ENCODE measurements at regions not wholly inside any gene's neighbourhood (a gene's known extent, or its start where the extent isn't known, plus 50 kb on each side); places are given as distances from the start of the nearest gene placed in this dataset.

GRCh38 chr5:167533814-167534795 lies 757.3 kb upstream of the WWC1 start:
- H3K27ac Mint-ChIP-seq, result no peak overlapping the region
- DNase-seq (no peak), ATAC-seq (no peak)
- ChIA-PET CTCF (interaction anchor here (0.6 kb wide), 1 partner anchor 32 kb away, joined by 3 read pairs; no protein-coding TSS in a partner anchor), POLR2A (no interaction called here)
- no peaks in the 10 kb centered on the region for H3K27me3 Mint-ChIP-seq
- no peak overlapping the region for H3K4me3 Mint-ChIP-seq
- intact Hi-C loops (cut with DNase I, micrococcal nuclease), result no loop called here
- H3K36me3 Mint-ChIP-seq (ENCODE audit: low read depth), result no peaks in the 10 kb centered on the region
- peaks cover 4% of the 10 kb centered on the region for H3K9me3 Mint-ChIP-seq (ENCODE audit: low read depth)
- H3K4me1 Mint-ChIP-seq, result no peaks in the 10 kb centered on the region

- CTCF ChIA-PET, result no interaction called here
- intact Hi-C loops (cut with DNase I, micrococcal nuclease), result no loop called here
- no peak overlapping the region for H3K27ac Mint-ChIP-seq
- POLR2A ChIA-PET, result no interaction called here
- H3K9me3 Mint-ChIP-seq (ENCODE audit: low read depth), result peaks cover 7% of the 10 kb centered on the region
- H3K4me1 Mint-ChIP-seq, result no peaks in the 10 kb centered on the region
- H3K27me3 Mint-ChIP-seq, result no peaks in the 10 kb centered on the region
- H3K36me3 Mint-ChIP-seq (ENCODE audit: low read depth), result no peaks in the 10 kb centered on the region
- no peak for ATAC-seq
- H3K4me3 Mint-ChIP-seq, result no peak overlapping the region
- no peak for DNase-seq
Measured at GRCh38 chr5:167539747-167540146, 751.7 kb upstream of the WWC1 start.

- no peak overlapping the region for H3K27ac Mint-ChIP-seq
- DNase-seq, result no peak
- no peak for ATAC-seq
- no peaks in the 10 kb centered on the region for H3K4me1 Mint-ChIP-seq
- ChIA-PET CTCF (no interaction called here), POLR2A (no interaction called here)
- peaks cover 3% of the 10 kb centered on the region for H3K9me3 Mint-ChIP-seq (ENCODE audit: low read depth)
- no peaks in the 10 kb centered on the region for H3K36me3 Mint-ChIP-seq (ENCODE audit: low read depth)
- H3K27me3 Mint-ChIP-seq, result no peaks in the 10 kb centered on the region
- no peak overlapping the region for H3K4me3 Mint-ChIP-seq
- intact Hi-C loops (cut with DNase I, micrococcal nuclease), result no loop called here
Measured at GRCh38 chr5:167546270-167546669, 745.2 kb upstream of the WWC1 start.

- intact Hi-C loops (cut with DNase I, micrococcal nuclease), result no loop called here
- H3K4me3 Mint-ChIP-seq, result no peak overlapping the region
- DNase-seq (no peak), ATAC-seq (no peak)
- ChIA-PET CTCF (no interaction called here), POLR2A (no interaction called here)
- no peaks in the 10 kb centered on the region for H3K4me1 Mint-ChIP-seq
- no peak overlapping the region for H3K27ac Mint-ChIP-seq
- H3K9me3 Mint-ChIP-seq (ENCODE audit: low read depth), result peaks cover 2% of the 10 kb centered on the region
- H3K36me3 Mint-ChIP-seq (ENCODE audit: low read depth), result no peaks in the 10 kb centered on the region
- H3K27me3 Mint-ChIP-seq, result no peaks in the 10 kb centered on the region
Measured at GRCh38 chr5:167552356-167552755, 739.1 kb upstream of the WWC1 start.

GRCh38 chr5:167553511-167553910 lies 737.9 kb upstream of the WWC1 start:
- intact Hi-C loops (cut with DNase I, micrococcal nuclease), result no loop called here
- Mint-ChIP-seq H3K4me1 (no peaks in the 10 kb centered on the region), H3K36me3 (ENCODE audit: low read depth) (no peaks in the 10 kb centered on the region), H3K4me3 (no peak overlapping the region), H3K9me3 (ENCODE audit: low read depth) (peaks cover 2% of the 10 kb centered on the region), H3K27me3 (no peaks in the 10 kb centered on the region), H3K27ac (no peak overlapping the region)
- ATAC-seq (no peak), DNase-seq (no peak)
- POLR2A ChIA-PET, result no interaction called here
- CTCF ChIA-PET, result no interaction called here

- Mint-ChIP-seq H3K4me3 (no peak overlapping the region), H3K36me3 (ENCODE audit: low read depth) (no peaks in the 10 kb centered on the region), H3K27ac (no peak overlapping the region), H3K9me3 (ENCODE audit: low read depth) (peaks cover 3% of the 10 kb centered on the region), H3K4me1 (no peaks in the 10 kb centered on the region), H3K27me3 (no peaks in the 10 kb centered on the region)
- POLR2A ChIA-PET, result no interaction called here
- intact Hi-C loops (cut with DNase I, micrococcal nuclease), result no loop called here
- no peak for ATAC-seq
- no peak for DNase-seq
- CTCF ChIA-PET, result interaction anchor here (0.8 kb wide), 1 partner anchor 747 kb away, joined by 3 read pairs; no protein-coding TSS in a partner anchor
Measured at GRCh38 chr5:167554564-167555290, 736.7 kb upstream of the WWC1 start.

- Mint-ChIP-seq H3K4me1 (no peaks in the 10 kb centered on the region), H3K27ac (no peak overlapping the region), H3K9me3 (ENCODE audit: low read depth) (peaks cover 3% of the 10 kb centered on the region), H3K4me3 (no peak overlapping the region), H3K36me3 (ENCODE audit: low read depth) (no peaks in the 10 kb centered on the region), H3K27me3 (no peaks in the 10 kb centered on the region)
- ChIA-PET POLR2A (no interaction called here), CTCF (no interaction called here)
- ATAC-seq (no peak), DNase-seq (no peak)
- intact Hi-C loops (cut with DNase I, micrococcal nuclease), result no loop called here
Measured at GRCh38 chr5:167555565-167556166, 735.8 kb upstream of the WWC1 start.

- no peak for DNase-seq
- no peaks in the 10 kb centered on the region for H3K36me3 Mint-ChIP-seq (ENCODE audit: low read depth)
- CTCF ChIA-PET, result no interaction called here
Measured at GRCh38 chr5:167557359-167557758, 734.1 kb upstream of the WWC1 start.

GRCh38 chr5:167561796-167562195 lies 729.6 kb upstream of the WWC1 start:
- H3K4me1 Mint-ChIP-seq, result no peaks in the 10 kb centered on the region
- H3K4me3 Mint-ChIP-seq, result no peak overlapping the region
- intact Hi-C loops (cut with DNase I, micrococcal nuclease), result no loop called here
- CTCF ChIA-PET, result no interaction called here
- H3K36me3 Mint-ChIP-seq (ENCODE audit: low read depth), result no peaks in the 10 kb centered on the region
- ATAC-seq (no peak), DNase-seq (no peak)
- no peaks in the 10 kb centered on the region for H3K27me3 Mint-ChIP-seq
- H3K27ac Mint-ChIP-seq, result no peak overlapping the region
- H3K9me3 Mint-ChIP-seq (ENCODE audit: low read depth), result peaks cover 2% of the 10 kb centered on the region
- POLR2A ChIA-PET, result interaction anchor here (0.6 kb wide), 1 partner anchor 85 kb away, joined by 3 read pairs; no protein-coding TSS in a partner anchor

More at GRCh38 chr5:167557359-167557758, 734.1 kb upstream of the WWC1 start:
- H3K27me3 Mint-ChIP-seq, result no peaks in the 10 kb centered on the region
- ATAC-seq, result no peak
- no peak overlapping the region for H3K4me3 Mint-ChIP-seq
- H3K4me1 Mint-ChIP-seq, result no peaks in the 10 kb centered on the region
- no peak overlapping the region for H3K27ac Mint-ChIP-seq
- POLR2A ChIA-PET, result interaction anchor here (0.6 kb wide), 1 partner anchor 12 kb away, joined by 5 read pairs; no protein-coding TSS in a partner anchor
- intact Hi-C loops (cut with DNase I, micrococcal nuclease), result no loop called here
- H3K9me3 Mint-ChIP-seq (ENCODE audit: low read depth), result peaks cover 3% of the 10 kb centered on the region

- Mint-ChIP-seq H3K4me3 (no peak overlapping the region), H3K4me1 (no peaks in the 10 kb centered on the region), H3K27me3 (no peaks in the 10 kb centered on the region), H3K36me3 (ENCODE audit: low read depth) (no peaks in the 10 kb centered on the region), H3K27ac (no peak overlapping the region), H3K9me3 (ENCODE audit: low read depth) (no peaks in the 10 kb centered on the region)
- ChIA-PET CTCF (no interaction called here), POLR2A (no interaction called here)
- intact Hi-C loops (cut with DNase I, micrococcal nuclease), result no loop called here
- no peak for DNase-seq
- ATAC-seq, result no peak
Measured at GRCh38 chr5:167564275-167564674, 727.2 kb upstream of the WWC1 start.

GRCh38 chr5:167565189-167565954 lies 726.1 kb upstream of the WWC1 start:
- ChIA-PET POLR2A (no interaction called here), CTCF (interaction anchor here (0.7 kb wide), 1 partner anchor 31 kb away, joined by 3 read pairs; no protein-coding TSS in a partner anchor)
- Mint-ChIP-seq H3K9me3 (ENCODE audit: low read depth) (no peaks in the 10 kb centered on the region), H3K4me3 (no peak overlapping the region), H3K36me3 (ENCODE audit: low read depth) (no peaks in the 10 kb centered on the region), H3K27me3 (no peaks in the 10 kb centered on the region), H3K27ac (no peak overlapping the region), H3K4me1 (no peaks in the 10 kb centered on the region)
- intact Hi-C loops (cut with DNase I, micrococcal nuclease), result no loop called here
- DNase-seq (no peak), ATAC-seq (no peak)
